Neural progenitor cell (in vitro differentiated cells): ENCODE measurements at regions not wholly inside any gene's neighbourhood (a gene's known extent, or its start where the extent isn't known, plus 50 kb on each side); places are given as distances from the start of the nearest gene placed in this dataset.

ENCODE experiments used
- DNase-seq: peaks from one replicate; pipeline ENCODE4 v3.0.0-alpha.2; 2016; ENCODE audit warnings: low spot score
- H2AFZ ChIP-seq: fragments of 200-600 bp; sonication (generic); replicated peaks from 2 replicates; pipeline ENCODE4 v1.6.1; 2016; ENCODE audit warnings: antibody characterized with exemption
- H3F3A ChIP-seq: fragments of 200-600 bp; sonication (generic); 2 replicates; pipeline ENCODE4 v1.6.1; 2016; ENCODE audit warnings: antibody characterized with exemption, low read depth
- H3K27ac ChIP-seq: fragments of 200-600 bp; sonication (generic); 2 replicates; pipeline ENCODE4 v1.5.1; 2016; ENCODE audit warnings: mild to moderate bottlenecking
- H3K27me3 ChIP-seq: fragments of 200-600 bp; sonication (generic); 2 replicates; pipeline ENCODE4 v1.6.1; 2016; ENCODE audit warnings: mild to moderate bottlenecking, moderate library complexity
- H3K36me3 ChIP-seq: fragments of 200-600 bp; sonication (generic); 2 replicates; pipeline ENCODE4 v1.5.1; 2016
- H3K4me1 ChIP-seq: fragments of 200-600 bp; sonication (generic); 2 replicates; pipeline ENCODE4 v1.6.1; 2016; ENCODE audit warnings: mixed run types
- H3K4me2 ChIP-seq: fragments of 200-600 bp; sonication (generic); 2 replicates; pipeline ENCODE4 v1.6.1; 2016
- H3K4me3 ChIP-seq: fragments of 200-600 bp; sonication (generic); 2 replicates; pipeline ENCODE4 v1.5.1; 2016
- H3K79me2 ChIP-seq: fragments of 200-600 bp; sonication (generic); 2 replicates; pipeline ENCODE4 v1.6.1; 2016; ENCODE audit warnings: low read depth
- H3K9ac ChIP-seq: fragments of 200-600 bp; sonication (generic); 2 replicates; pipeline ENCODE4 v1.6.1; 2016
- H3K9me3 ChIP-seq: fragments of 200-600 bp; sonication (generic); 2 replicates; pipeline ENCODE4 v1.5.1; 2016; ENCODE audit warnings: low read depth
- H4K20me1 ChIP-seq: fragments of 200-600 bp; sonication (generic); 2 replicates; pipeline ENCODE4 v1.6.1; 2016; ENCODE audit warnings: low read depth
- H3K27ac Mint-ChIP-seq: 3 replicates; pipeline ENCODE4 v1.8.0; 2021; ENCODE audit warnings: mixed read lengths
- H3K27me3 Mint-ChIP-seq: 2 replicates; pipeline ENCODE4 v1.8.0; 2022; ENCODE audit warnings: low read depth, mild to moderate bottlenecking, inconsistent platforms, moderate library complexity, mixed read lengths; ENCODE audit not compliant: insufficient read depth
- H3K36me3 Mint-ChIP-seq: 3 replicates; pipeline ENCODE4 v1.8.0; 2021; ENCODE audit warnings: mixed read lengths
- H3K4me1 Mint-ChIP-seq: 3 replicates; pipeline ENCODE4 v1.8.0; 2021; ENCODE audit warnings: mixed read lengths
- H3K4me3 Mint-ChIP-seq: 3 replicates; pipeline ENCODE4 v1.8.0; 2021; ENCODE audit warnings: mild to moderate bottlenecking, moderate library complexity, mixed read lengths
- H3K9me3 Mint-ChIP-seq: 3 replicates; pipeline ENCODE4 v1.8.0; 2020; ENCODE audit warnings: mixed read lengths
- CTCF ChIP-seq: fragments of 200-600 bp; sonication (generic); IDR thresholded peaks from 2 replicates; pipeline ENCODE4 v1.5.1; 2017; ENCODE audit warnings: antibody characterized with exemption, mild to moderate bottlenecking
- EZH2 ChIP-seq: fragments of 200-600 bp; sonication (generic); IDR thresholded peaks from 2 replicates; pipeline ENCODE4 v1.6.1; 2017; ENCODE audit warnings: antibody characterized with exemption, mild to moderate bottlenecking, moderate library complexity
- EZH2phosphoT487 ChIP-seq: fragments of 200-600 bp; sonication (generic); IDR thresholded peaks from 2 replicates; pipeline ENCODE4 v1.6.1; 2017; ENCODE audit warnings: antibody characterized with exemption

DNA sequence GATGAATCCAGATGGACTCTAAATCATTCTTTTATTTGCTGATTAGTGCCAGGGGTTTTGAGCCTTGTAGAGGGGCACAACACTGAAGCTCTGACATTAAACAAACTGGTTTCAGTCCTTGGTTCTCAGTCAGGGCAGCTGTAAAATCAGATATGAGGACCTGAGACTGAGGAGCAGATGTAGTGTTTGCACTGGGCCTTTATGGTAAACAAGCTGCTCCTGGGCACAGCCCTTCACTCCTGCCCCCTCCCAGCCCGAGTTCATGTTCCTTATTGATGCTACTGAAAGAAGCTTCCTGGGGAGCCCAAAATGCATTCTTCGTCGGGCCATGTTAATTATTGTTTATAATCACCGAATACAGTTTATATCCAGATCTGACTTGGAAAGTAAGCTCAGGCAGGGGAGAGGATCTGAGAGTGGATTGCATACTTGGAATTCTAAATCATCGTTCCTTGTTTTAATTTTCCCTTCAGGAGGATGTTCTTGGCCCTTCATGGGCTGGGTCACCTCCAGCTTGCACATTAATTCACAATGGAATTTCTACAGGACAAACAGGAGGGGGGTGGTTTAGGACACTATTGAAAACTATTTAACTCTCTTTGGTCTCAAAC, 213.5 kb downstream of the FGF9 start:
- H3K27me3 Mint-ChIP-seq: no peaks in the 10 kb centered on the region
- no peaks in the 10 kb centered on the region for H3K79me2 ChIP-seq
- H3K4me1 ChIP-seq: no peaks in the 10 kb centered on the region
- no peak overlapping the region for H3K27ac ChIP-seq
- TF ChIP-seq EZH2 (no peak), EZH2phosphoT487 (no peak), CTCF (no peak)
- H3K36me3 ChIP-seq: no peaks in the 10 kb centered on the region
- no peaks in the 10 kb centered on the region for H3K9me3 Mint-ChIP-seq
- H2AFZ ChIP-seq: no peak overlapping the region
- no peak overlapping the region for H3K9ac ChIP-seq
- no peaks in the 10 kb centered on the region for H3F3A ChIP-seq
- no peak overlapping the region for H3K27ac Mint-ChIP-seq
- peaks cover 4% of the 10 kb centered on the region for H3K4me1 Mint-ChIP-seq
- no peak for DNase-seq
- H3K4me3 ChIP-seq: no peak overlapping the region
- no peak overlapping the region for H3K4me3 Mint-ChIP-seq
- H3K36me3 Mint-ChIP-seq: no peaks in the 10 kb centered on the region
- H3K4me2 ChIP-seq: no peak overlapping the region
- H3K9me3 ChIP-seq: no peaks in the 10 kb centered on the region
- H3K27me3 ChIP-seq: no peaks in the 10 kb centered on the region
- no peaks in the 10 kb centered on the region for H4K20me1 ChIP-seq

- Histone ChIP-seq H3K4me1 (no peaks in the 10 kb centered on the region), H3K79me2 (no peaks in the 10 kb centered on the region), H2AFZ (no peak overlapping the region), H3F3A (peaks cover 2% of the 10 kb centered on the region), H3K4me3 (no peak overlapping the region), H3K36me3 (no peaks in the 10 kb centered on the region), H3K9me3 (no peaks in the 10 kb centered on the region), H4K20me1 (no peaks in the 10 kb centered on the region), H3K4me2 (no peak overlapping the region), H3K9ac (no peak overlapping the region), H3K27me3 (no peaks in the 10 kb centered on the region), H3K27ac (no peak overlapping the region)
- H3K27me3 Mint-ChIP-seq: no peaks in the 10 kb centered on the region
- TF ChIP-seq EZH2phosphoT487: no peak
- no peak for TF ChIP-seq CTCF
- no peak for TF ChIP-seq EZH2
- peaks cover 4% of the 10 kb centered on the region for H3K4me1 Mint-ChIP-seq
- H3K36me3 Mint-ChIP-seq: no peaks in the 10 kb centered on the region
- no peak overlapping the region for H3K27ac Mint-ChIP-seq
- DNase-seq: no peak
- H3K9me3 Mint-ChIP-seq: no peaks in the 10 kb centered on the region
- no peak overlapping the region for H3K4me3 Mint-ChIP-seq
These were observed 214.2 kb downstream of the FGF9 start for GRCh38 chr13:21884965-21885567.

DNA sequence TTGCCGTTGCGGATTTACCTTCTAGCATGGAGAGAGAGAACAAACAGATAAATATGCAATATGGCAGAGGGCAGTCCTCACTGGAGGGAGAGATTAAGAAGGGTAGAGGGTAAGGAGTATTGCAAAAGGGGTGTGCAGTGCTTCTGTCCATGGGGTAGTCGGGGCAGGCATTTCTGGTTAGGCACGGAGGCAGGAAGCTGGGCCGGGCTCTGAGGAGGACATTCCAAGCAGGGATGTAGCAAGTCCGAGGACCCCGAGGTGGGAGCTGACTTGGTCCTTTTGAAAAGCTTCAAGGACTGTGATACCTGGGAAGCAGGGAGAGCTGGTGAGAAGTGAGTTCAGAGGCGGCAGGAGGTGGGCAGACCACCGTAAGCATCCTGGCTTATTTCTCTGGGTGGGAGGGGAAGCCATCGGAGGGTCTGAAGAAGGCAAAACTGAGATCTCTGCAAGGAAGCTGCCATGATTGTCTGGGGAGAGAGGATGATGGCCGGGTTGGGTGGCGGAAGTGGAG, 214.9 kb downstream of the FGF9 start:
- Histone ChIP-seq H4K20me1 (no peaks in the 10 kb centered on the region), H3F3A (peaks cover 8% of the 10 kb centered on the region), H3K36me3 (no peaks in the 10 kb centered on the region), H3K4me3 (no peak overlapping the region), H3K4me2 (no peak overlapping the region), H3K79me2 (no peaks in the 10 kb centered on the region), H3K4me1 (no peaks in the 10 kb centered on the region), H2AFZ (no peak overlapping the region), H3K27me3 (no peaks in the 10 kb centered on the region), H3K9me3 (no peaks in the 10 kb centered on the region), H3K9ac (no peak overlapping the region), H3K27ac (no peak overlapping the region)
- no peaks in the 10 kb centered on the region for H3K9me3 Mint-ChIP-seq
- H3K4me1 Mint-ChIP-seq: peaks cover 4% of the 10 kb centered on the region
- H3K36me3 Mint-ChIP-seq: no peaks in the 10 kb centered on the region
- no peaks in the 10 kb centered on the region for H3K27me3 Mint-ChIP-seq
- no peak for DNase-seq
- TF ChIP-seq CTCF (no peak), EZH2phosphoT487 (no peak), EZH2 (no peak)
- no peak overlapping the region for H3K27ac Mint-ChIP-seq
- H3K4me3 Mint-ChIP-seq: no peak overlapping the region
